ENCODE measurements at regions not wholly inside any gene's neighbourhood (a gene's known extent, or its start where the extent isn't known, plus 50 kb on each side); places are given as distances from the start of the nearest gene placed in this dataset.

DNA sequence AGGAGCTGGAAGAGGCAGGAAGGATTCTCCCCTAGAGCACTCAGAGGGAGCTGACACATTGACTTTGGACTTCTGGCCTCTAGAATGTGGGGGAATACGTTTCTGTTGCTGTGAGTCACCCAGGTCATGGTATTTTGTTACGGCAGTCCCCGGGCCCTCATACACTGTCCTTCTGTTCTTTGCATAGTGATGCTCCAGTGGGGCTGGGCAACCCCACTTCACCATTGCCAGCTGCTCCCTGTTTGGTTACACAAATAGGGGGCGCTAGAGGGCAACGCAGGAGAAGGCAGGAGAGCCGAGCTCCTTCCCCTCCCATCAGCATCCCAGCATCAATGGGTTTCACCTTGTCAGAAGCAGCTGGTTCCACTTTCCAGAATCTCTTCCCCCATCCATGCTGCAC, 257.7 kb upstream of the FOXF1 start:
- no peak for TF ChIP-seq CTCF (IDR thresholded peaks at IDR 0.05)
- Histone ChIP-seq H3K36me3 (no peaks in the 10 kb centered on the region), H3K27me3 (replicated peaks; ENCODE audit: insufficient read depth) (no peaks in the 10 kb centered on the region), H3K27ac (no peak overlapping the region), H3K4me3 (no peak overlapping the region), H3K9me3 (peaks cover 7% of the 10 kb centered on the region), H3K4me1 (ENCODE audit: control insufficient read depth in 1 of 2, low read depth in 2 of 2) (no peaks in the 10 kb centered on the region)
- ATAC-seq (ENCODE audit: insufficient number of reproducible peaks, low FRiP score, low read depth) (no peak), DNase-seq (ENCODE audit: low spot score) (no peak)

GRCh38 chr16:86255966-86256365, 254.4 kb upstream of the FOXF1 start:
- no peak for TF ChIP-seq CTCF (IDR thresholded peaks at IDR 0.05)
- Histone ChIP-seq H3K36me3 (no peaks in the 10 kb centered on the region), H3K9me3 (peaks cover 7% of the 10 kb centered on the region), H3K4me1 (ENCODE audit: control insufficient read depth in 1 of 2, low read depth in 2 of 2) (no peaks in the 10 kb centered on the region), H3K27ac (no peak overlapping the region), H3K4me3 (no peak overlapping the region), H3K27me3 (replicated peaks; ENCODE audit: insufficient read depth) (no peaks in the 10 kb centered on the region)
- DNase-seq (ENCODE audit: low spot score), result no peak
- ATAC-seq (ENCODE audit: insufficient number of reproducible peaks, low FRiP score, low read depth), result no peak

- no peak overlapping the region for H3K27ac ChIP-seq
- no peaks in the 10 kb centered on the region for H3K36me3 ChIP-seq
- ATAC-seq (ENCODE audit: insufficient number of reproducible peaks, low FRiP score, low read depth) (no peak), DNase-seq (ENCODE audit: low spot score) (no peak)
- H3K4me1 ChIP-seq (ENCODE audit: control insufficient read depth in 1 of 2, low read depth in 2 of 2), result no peaks in the 10 kb centered on the region
- no peak for TF ChIP-seq CTCF (IDR thresholded peaks at IDR 0.05)
- H3K4me3 ChIP-seq, result no peak overlapping the region
- peaks cover 7% of the 10 kb centered on the region for H3K9me3 ChIP-seq
- H3K27me3 ChIP-seq (replicated peaks; ENCODE audit: insufficient read depth), result no peaks in the 10 kb centered on the region
Measured at GRCh38 chr16:86256995-86257394, 253.3 kb upstream of the FOXF1 start.

DNA sequence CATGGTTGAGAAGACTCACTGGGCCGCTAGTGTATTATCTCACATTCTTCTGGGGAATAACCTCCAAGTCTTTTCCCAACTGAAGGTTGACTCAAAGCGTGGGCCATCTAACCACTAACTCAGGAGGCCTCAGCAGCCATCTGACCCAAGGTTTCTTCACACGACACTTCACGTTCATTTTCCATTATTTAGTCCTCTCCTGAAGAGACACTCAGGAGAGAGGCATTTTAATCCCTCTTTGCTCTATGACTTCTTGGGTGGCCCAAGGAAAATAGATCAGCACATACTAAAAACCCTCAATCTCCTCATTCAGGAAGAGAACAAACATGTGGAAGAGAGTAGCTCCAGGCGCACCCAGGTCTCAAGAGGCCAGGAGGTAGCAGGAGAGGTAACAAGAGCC, 252.8 kb upstream of the FOXF1 start:
- Histone ChIP-seq H3K4me3 (no peak overlapping the region), H3K4me1 (ENCODE audit: control insufficient read depth in 1 of 2, low read depth in 2 of 2) (no peaks in the 10 kb centered on the region), H3K9me3 (peaks cover 7% of the 10 kb centered on the region), H3K36me3 (no peaks in the 10 kb centered on the region), H3K27ac (no peak overlapping the region), H3K27me3 (replicated peaks; ENCODE audit: insufficient read depth) (no peaks in the 10 kb centered on the region)
- TF ChIP-seq CTCF (IDR thresholded peaks at IDR 0.05), result no peak
- ATAC-seq (ENCODE audit: insufficient number of reproducible peaks, low FRiP score, low read depth), result no peak
- DNase-seq (ENCODE audit: low spot score), result no peak

DNA sequence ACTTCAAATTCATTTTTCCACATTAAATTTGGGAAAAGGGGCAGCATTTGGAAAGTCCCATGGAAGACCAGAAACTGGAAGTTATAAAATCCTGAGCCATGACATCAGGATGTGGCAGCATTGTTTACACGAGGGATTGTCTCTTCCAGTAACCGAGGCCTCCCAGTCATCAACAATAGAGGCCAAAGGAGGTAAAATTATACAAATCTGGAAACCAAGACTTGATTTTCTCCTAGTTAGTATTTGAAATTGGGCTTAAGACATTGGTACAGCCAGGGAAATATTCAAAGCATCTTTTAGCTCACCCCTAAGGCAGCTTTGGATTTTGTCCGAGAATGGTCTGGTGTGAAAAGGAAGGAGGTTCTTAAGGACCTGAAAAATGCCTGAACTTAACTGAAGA, 251.6 kb upstream of the FOXF1 start:
- DNase-seq (ENCODE audit: low spot score) (no peak), ATAC-seq (ENCODE audit: insufficient number of reproducible peaks, low FRiP score, low read depth) (no peak)
- H3K36me3 ChIP-seq, result no peaks in the 10 kb centered on the region
- TF ChIP-seq CTCF (IDR thresholded peaks at IDR 0.05), result no peak
- no peaks in the 10 kb centered on the region for H3K27me3 ChIP-seq (replicated peaks; ENCODE audit: insufficient read depth)
- H3K9me3 ChIP-seq, result peaks cover 7% of the 10 kb centered on the region
- no peak overlapping the region for H3K27ac ChIP-seq
- no peak overlapping the region for H3K4me3 ChIP-seq
- H3K4me1 ChIP-seq (ENCODE audit: control insufficient read depth in 1 of 2, low read depth in 2 of 2), result no peaks in the 10 kb centered on the region
